Mesenchymal stem cell (in vitro differentiated cells and primary cell): ENCODE measurements at regions not wholly inside any gene's neighbourhood (a gene's known extent, or its start where the extent isn't known, plus 50 kb on each side); places are given as distances from the start of the nearest gene placed in this dataset.

ENCODE experiments used
- DNase-seq: peaks from one replicate; pipeline ENCODE4 v3.0.0-alpha.2; 2013
- H2AFZ ChIP-seq: one replicate; pipeline ENCODE4 v1.6.1; 2013; ENCODE audit warnings: low read depth, mild to moderate bottlenecking, control low read depth, inconsistent platforms, low read length, moderate library complexity
- H2AK5ac ChIP-seq: 2 replicates; pipeline ENCODE4 v1.6.1; 2013; ENCODE audit warnings: low read length, moderate library complexity, mild to moderate bottlenecking, inconsistent platforms; ENCODE audit not compliant: severe bottlenecking
- H2BK120ac ChIP-seq: one replicate; pipeline ENCODE4 v1.6.1; 2013; ENCODE audit warnings: low read depth, mild to moderate bottlenecking, inconsistent platforms, low read length, moderate library complexity
- H2BK12ac ChIP-seq, 2 experiments: one replicate each; pipeline ENCODE4 v1.6.1; 2013; ENCODE audit warnings: inconsistent platforms in 2 of 2, low read length in 2 of 2, mild to moderate bottlenecking in 2 of 2, moderate library complexity in 2 of 2, control low read depth in 1 of 2
- H2BK15ac ChIP-seq: one replicate; pipeline ENCODE4 v1.6.1; 2013; ENCODE audit warnings: mild to moderate bottlenecking, low read depth, inconsistent platforms; ENCODE audit not compliant: poor library complexity, severe bottlenecking
- H2BK5ac ChIP-seq: 2 replicates; pipeline ENCODE4 v1.6.1; 2013; ENCODE audit warnings: low read depth, mild to moderate bottlenecking, low read length, control low read depth, inconsistent platforms; ENCODE audit not compliant: poor library complexity, severe bottlenecking
- H3K14ac ChIP-seq, 2 experiments: one replicate each; pipeline ENCODE4 v1.6.1; 2013; ENCODE audit warnings: inconsistent platforms in 2 of 2, low read length in 2 of 2, control low read depth in 1 of 2, mild to moderate bottlenecking in 1 of 2, moderate library complexity in 1 of 2
- H3K18ac ChIP-seq, 2 experiments: one replicate each; pipeline ENCODE4 v1.6.1; 2013; ENCODE audit warnings: inconsistent platforms in 2 of 2, low read length in 2 of 2, control low read depth in 1 of 2, low read depth in 1 of 2, mild to moderate bottlenecking in 1 of 2
- H3K23ac ChIP-seq, 2 experiments: one replicate each; pipeline ENCODE4 v1.6.1; 2013; ENCODE audit warnings: inconsistent platforms in 2 of 2, low read length in 2 of 2, mild to moderate bottlenecking in 2 of 2, moderate library complexity in 2 of 2, control low read depth in 1 of 2
- H3K27ac ChIP-seq: 2 replicates; pipeline ENCODE4 v1.5.1; 2013; ENCODE audit warnings: mild to moderate bottlenecking, moderate library complexity, low read length, control low read depth, inconsistent platforms; ENCODE audit not compliant: poor library complexity, severe bottlenecking
- H3K27me3 ChIP-seq, 2 experiments: 2 replicates each; pipeline versions ENCODE4 v1.6.1 to v1.7.0; 2013; ENCODE audit warnings: low read length in 2 of 2, mild to moderate bottlenecking in 2 of 2, moderate library complexity in 2 of 2, control low read depth in 1 of 2, inconsistent platforms in 1 of 2; ENCODE audit not compliant: control insufficient read depth in 1 of 2, insufficient read depth in 1 of 2
- H3K36me3 ChIP-seq, 2 experiments: 2 replicates each; pipeline versions ENCODE4 v1.6.1 to v1.7.0; 2013; ENCODE audit warnings: low read length in 2 of 2, control low read depth in 1 of 2, inconsistent platforms in 1 of 2, low read depth in 1 of 2, mild to moderate bottlenecking in 1 of 2; ENCODE audit not compliant: insufficient read depth in 2 of 2, control insufficient read depth in 1 of 2
- H3K4ac ChIP-seq, 2 experiments: one replicate each; pipeline ENCODE4 v1.6.1; 2013; ENCODE audit warnings: inconsistent platforms in 2 of 2, low read length in 2 of 2, mild to moderate bottlenecking in 2 of 2, moderate library complexity in 2 of 2, control low read depth in 1 of 2, low read depth in 1 of 2
- H3K4me1 ChIP-seq: 2 replicates; pipeline ENCODE4 v1.6.1; 2013; ENCODE audit warnings: low read depth, low read length, control low read depth; ENCODE audit not compliant: control insufficient read depth, insufficient read depth
- H3K4me2 ChIP-seq: 2 replicates; pipeline ENCODE4 v1.6.1; 2013; ENCODE audit warnings: low read length, mild to moderate bottlenecking, inconsistent platforms; ENCODE audit not compliant: poor library complexity, severe bottlenecking
- H3K4me3 ChIP-seq, 2 experiments: 2 replicates each; pipeline versions ENCODE4 v1.5.1 to v1.7.0; 2013; ENCODE audit warnings: low read length in 2 of 2, mild to moderate bottlenecking in 2 of 2, control low read depth in 1 of 2, low read depth in 1 of 2; ENCODE audit not compliant: insufficient read depth in 1 of 2
- H3K79me1 ChIP-seq: replicated peaks from 2 replicates; pipeline ENCODE4 v1.6.1; 2013; ENCODE audit warnings: mild to moderate bottlenecking, control low read depth, low read length, inconsistent platforms; ENCODE audit not compliant: poor library complexity, severe bottlenecking
- H3K9ac ChIP-seq: 2 replicates; pipeline ENCODE4 v1.7.0; 2013; ENCODE audit warnings: mild to moderate bottlenecking, low read length, moderate library complexity
- H3K9me3 ChIP-seq: 2 replicates; pipeline ENCODE4 v1.7.0; 2013; ENCODE audit warnings: mild to moderate bottlenecking, low read length; ENCODE audit not compliant: control insufficient read depth
- H4K8ac ChIP-seq: one replicate; pipeline ENCODE4 v1.6.1; 2013; ENCODE audit warnings: inconsistent platforms, mild to moderate bottlenecking, low read length, moderate library complexity
- H4K91ac ChIP-seq: one replicate; pipeline ENCODE4 v1.6.1; 2013; ENCODE audit warnings: mild to moderate bottlenecking, low read length, inconsistent platforms
- WGBS: methylation state at CpG from one replicate; pipeline ENCODE4 v1.1.7; 2013; ENCODE audit warnings: mixed read lengths; 5-methylcytosine and 5-hydroxymethylcytosine counted together

DNA sequence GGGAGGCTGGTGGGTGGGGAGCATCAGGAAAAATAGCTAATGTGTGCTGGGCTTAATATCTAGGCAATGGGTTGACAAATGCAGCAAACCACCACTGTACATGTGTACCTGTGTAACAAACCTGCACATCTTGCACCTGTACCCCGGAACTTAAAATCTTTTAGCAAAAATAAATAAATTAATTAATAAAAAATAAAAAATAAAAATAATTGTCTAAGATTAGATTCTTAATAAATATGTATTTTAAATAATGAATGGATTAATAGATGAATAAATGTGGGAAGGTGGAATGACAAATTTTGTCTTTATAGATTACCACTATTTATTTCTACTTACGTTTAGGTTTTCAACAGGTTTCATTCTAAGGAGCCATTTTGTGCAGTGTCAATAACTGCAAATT lies 563.5 kb upstream of the B3GALT2 start:
- H2BK12ac ChIP-seq, result no peak overlapping the region
- H3K4me1 ChIP-seq, result no peaks in the 10 kb centered on the region
- no peak overlapping the region for H2AK5ac ChIP-seq
- H3K18ac ChIP-seq, result no peak overlapping the region
- no peak overlapping the region for H4K8ac ChIP-seq
- WGBS, result no CpG with 5 or more reads among the region's 2 CpGs
- H3K4ac ChIP-seq, result no peak overlapping the region
- no peak overlapping the region for H3K23ac ChIP-seq
- H3K79me1 ChIP-seq, result no peaks in the 10 kb centered on the region
- H2BK5ac ChIP-seq, result no peak overlapping the region
- no peak overlapping the region for H4K91ac ChIP-seq
- H3K4me2 ChIP-seq, result no peak overlapping the region
- no peak for DNase-seq
- no peak overlapping the region for H2AFZ ChIP-seq
- no peaks in the 10 kb centered on the region for H3K27me3 ChIP-seq
- peaks cover 5% of the 10 kb centered on the region for H3K9me3 ChIP-seq
- no peak overlapping the region for H3K27ac ChIP-seq
- H3K14ac ChIP-seq, result no peak overlapping the region
- no peak overlapping the region for H2BK120ac ChIP-seq
- H3K36me3 ChIP-seq, result no peaks in the 10 kb centered on the region
- H3K9ac ChIP-seq, result no peak overlapping the region
- no peak overlapping the region for H2BK15ac ChIP-seq
- H3K4me3 ChIP-seq, result no peak overlapping the region

DNA sequence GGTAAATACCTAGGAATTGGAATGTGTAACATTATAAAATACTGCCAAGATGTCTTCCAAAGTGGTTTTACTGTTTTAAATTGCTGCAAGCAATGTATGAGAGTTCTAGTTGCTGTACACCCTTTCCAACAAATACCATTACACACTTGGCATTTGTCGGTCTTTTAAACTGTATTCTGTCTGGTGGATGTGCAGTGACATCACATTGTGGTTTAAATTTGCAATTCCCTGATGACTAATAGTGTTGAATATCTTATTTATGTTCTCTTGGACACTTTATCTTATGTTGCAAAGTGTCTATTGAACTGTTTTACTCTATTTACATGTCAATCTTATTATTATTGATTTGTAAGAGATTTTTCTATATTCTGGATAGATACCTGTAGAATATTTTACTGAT lies 561.2 kb upstream of the B3GALT2 start:
- Histone ChIP-seq H3K18ac (no peak overlapping the region), H3K9me3 (peaks cover 5% of the 10 kb centered on the region), H3K27ac (no peak overlapping the region), H4K91ac (no peak overlapping the region), H2BK12ac (no peak overlapping the region), H2BK5ac (no peak overlapping the region), H2AK5ac (no peak overlapping the region), H3K4me1 (no peaks in the 10 kb centered on the region), H3K4me3 (no peak overlapping the region), H3K23ac (no peak overlapping the region), H3K4ac (no peak overlapping the region), H4K8ac (no peak overlapping the region), H3K4me2 (no peak overlapping the region), H3K9ac (no peak overlapping the region), H2BK15ac (no peak overlapping the region), H2AFZ (no peak overlapping the region), H3K79me1 (no peaks in the 10 kb centered on the region), H3K27me3 (no peaks in the 10 kb centered on the region), H2BK120ac (no peak overlapping the region), H3K36me3 (no peaks in the 10 kb centered on the region), H3K14ac (no peak overlapping the region)
- 60% methylated on average over 1 of the region's 1 CpG for WGBS
- DNase-seq, result peak; percentile 60

DNA sequence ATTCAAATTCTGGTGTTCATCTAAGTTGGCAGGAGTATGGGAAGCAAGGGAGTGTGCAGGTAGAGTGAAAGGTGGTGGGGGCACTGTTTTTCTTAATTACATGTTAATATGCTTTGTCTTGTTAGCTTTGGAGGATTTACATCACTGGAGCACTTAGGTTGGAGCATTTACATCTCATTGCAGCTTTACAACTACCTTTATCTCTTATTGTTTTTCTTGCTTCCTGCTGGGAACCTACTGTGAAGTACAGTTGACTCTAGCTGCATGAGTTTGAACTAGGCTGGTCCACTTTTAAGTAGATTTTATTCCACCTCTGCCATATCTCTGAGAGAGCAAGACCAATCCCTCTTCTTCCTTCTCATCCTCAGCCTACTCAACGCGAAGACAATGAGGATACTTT lies 554.8 kb upstream of the B3GALT2 start:
- no peak overlapping the region for H4K91ac ChIP-seq
- no peaks in the 10 kb centered on the region for H3K4me1 ChIP-seq
- H2BK12ac ChIP-seq, result no peak overlapping the region
- H2BK120ac ChIP-seq, result no peak overlapping the region
- H3K36me3 ChIP-seq, result no peaks in the 10 kb centered on the region
- no peaks in the 10 kb centered on the region for H3K9me3 ChIP-seq
- H2BK15ac ChIP-seq, result no peak overlapping the region
- H3K23ac ChIP-seq, result no peak overlapping the region
- no peak for DNase-seq
- H4K8ac ChIP-seq, result no peak overlapping the region
- H3K79me1 ChIP-seq, result no peaks in the 10 kb centered on the region
- no peak overlapping the region for H2AK5ac ChIP-seq
- H2BK5ac ChIP-seq, result no peak overlapping the region
- H3K14ac ChIP-seq, result no peak overlapping the region
- H3K18ac ChIP-seq, result no peak overlapping the region
- no CpG with 5 or more reads among the region's 2 CpGs for WGBS
- H3K4me3 ChIP-seq, result no peak overlapping the region
- H2AFZ ChIP-seq, result no peak overlapping the region
- no peak overlapping the region for H3K9ac ChIP-seq
- H3K4ac ChIP-seq, result no peak overlapping the region
- H3K27me3 ChIP-seq, result no peaks in the 10 kb centered on the region
- H3K4me2 ChIP-seq, result no peak overlapping the region
- no peak overlapping the region for H3K27ac ChIP-seq

GRCh38 chr1:193740762-193741161 lies 554.3 kb upstream of the B3GALT2 start:
- no peak overlapping the region for H4K91ac ChIP-seq
- H3K14ac ChIP-seq, result no peak overlapping the region
- H3K4me3 ChIP-seq, result no peak overlapping the region
- no peak overlapping the region for H2AFZ ChIP-seq
- WGBS, result 53% methylated on average over 1 of the region's 1 CpG
- H3K4me1 ChIP-seq, result no peaks in the 10 kb centered on the region
- no peak overlapping the region for H2AK5ac ChIP-seq
- no peak overlapping the region for H2BK12ac ChIP-seq
- no peak overlapping the region for H2BK5ac ChIP-seq
- H3K23ac ChIP-seq, result no peak overlapping the region
- no peak overlapping the region for H2BK120ac ChIP-seq
- H3K18ac ChIP-seq, result no peak overlapping the region
- H3K27me3 ChIP-seq, result no peaks in the 10 kb centered on the region
- H3K27ac ChIP-seq, result no peak overlapping the region
- no peaks in the 10 kb centered on the region for H3K36me3 ChIP-seq
- H3K9ac ChIP-seq, result no peak overlapping the region
- no peak for DNase-seq
- H2BK15ac ChIP-seq, result no peak overlapping the region
- no peak overlapping the region for H4K8ac ChIP-seq
- H3K4me2 ChIP-seq, result no peak overlapping the region
- no peaks in the 10 kb centered on the region for H3K79me1 ChIP-seq
- no peak overlapping the region for H3K4ac ChIP-seq
- no peaks in the 10 kb centered on the region for H3K9me3 ChIP-seq
